B cell (primary cell): ENCODE measurements at regions not wholly inside any gene's neighbourhood (a gene's known extent, or its start where the extent isn't known, plus 50 kb on each side); places are given as distances from the start of the nearest gene placed in this dataset.

Experiments
- ATAC-seq: fragments of 200-7000 bp; cut with Tn5 transposase; one replicate; pipeline ENCODE4 v1.10.0; 2021; ENCODE audit warnings: low read depth, mild to moderate bottlenecking, moderate number of reproducible peaks, moderate library complexity
- CTCF ChIA-PET: fragments of 350-600 bp; sonication (Branson Sonifier 250); formaldehyde crosslinking; loops from one replicate; lab custom pipeline; 2021; ENCODE audit warnings: antibody characterized with exemption, inconsistent platforms; lab: Charles Lee
- POLR2A ChIA-PET: fragments of 350-600 bp; sonication (Branson Sonifier 250); formaldehyde crosslinking; loops from one replicate; lab custom pipeline; 2021; ENCODE audit warnings: antibody characterized with exemption; lab: Charles Lee
- DNase-seq: peaks from one replicate; pipeline ENCODE4 v3.0.0; 2013
- H2AFZ ChIP-seq: 2 replicates; pipeline ENCODE4 v1.6.1; 2012; ENCODE audit warnings: mild to moderate bottlenecking, low read depth, low read length; ENCODE audit not compliant: insufficient read depth, poor library complexity, severe bottlenecking
- H3K27ac ChIP-seq, 2 donors: 1 replicate in 1 of 2; 2 replicates in 1 of 2; pipeline ENCODE4 v1.5.1; 2012 to 2013; ENCODE audit warnings: low read length in 2 of 2, mild to moderate bottlenecking in 2 of 2, moderate library complexity in 1 of 2
- H3K27me3 ChIP-seq, 4 experiments: fragments of 200-600 bp in 1 of 4; sonication (generic) in 1 of 4; replicated peaks in 1 of 4; 1 replicate in 2 of 4; 2 replicates in 2 of 4; pipeline versions ENCODE4 v1.6.1 to v1.7.0; 2013 to 2016; ENCODE audit warnings: low read length in 3 of 4, mild to moderate bottlenecking in 2 of 4, mixed read lengths in 1 of 4, moderate library complexity in 1 of 4; ENCODE audit not compliant: insufficient read depth in 4 of 4, control insufficient read depth in 3 of 4; ENCODE audit errors: control extremely low read depth in 1 of 4
- H3K36me3 ChIP-seq, 2 experiments: replicated peaks in 1 of 2; 1 replicate in 1 of 2; 2 replicates in 1 of 2; pipeline versions ENCODE4 v1.6.1 to v1.7.1; 2013; ENCODE audit warnings: low read length in 1 of 2; ENCODE audit not compliant: insufficient read depth in 2 of 2, control insufficient read depth in 1 of 2; ENCODE audit errors: control extremely low read depth in 1 of 2, extremely low read depth in 1 of 2
- H3K4me1 ChIP-seq, 2 donors: fragments of 200-600 bp in 1 of 2; sonication (generic) in 1 of 2; 1 replicate in 1 of 2; 2 replicates in 1 of 2; pipeline versions ENCODE4 v1.5.1 to v1.6.1; 2013 to 2017; ENCODE audit warnings: low read length in 2 of 2; ENCODE audit not compliant: control insufficient read depth in 2 of 2, insufficient read depth in 2 of 2
- H3K4me2 ChIP-seq: replicated peaks from 2 replicates; pipeline ENCODE3; 2012; ENCODE audit warnings: mild to moderate bottlenecking, low read depth, low read length; ENCODE audit not compliant: poor library complexity, severe bottlenecking
- H3K4me3 ChIP-seq, 5 experiments: fragments of 200-600 bp in 1 of 5; sonication (generic) in 1 of 5; 1 replicate in 3 of 5; 2 replicates in 2 of 5; pipeline versions ENCODE4 v1.5.1 to v1.7.0; 2011 to 2016; ENCODE audit warnings: low read length in 4 of 5, mild to moderate bottlenecking in 4 of 5, low read depth in 2 of 5, control low read depth in 1 of 5, moderate library complexity in 1 of 5; ENCODE audit not compliant: insufficient read depth in 1 of 5; ENCODE audit errors: control extremely low read depth in 1 of 5, extremely low read depth in 1 of 5
- H3K79me2 ChIP-seq: fragments of 200-600 bp; sonication (generic); one replicate; pipeline ENCODE4 v1.6.0; 2016; ENCODE audit warnings: low read length; ENCODE audit not compliant: control insufficient read depth, insufficient read depth
- H3K9ac ChIP-seq: fragments of 200-600 bp; sonication (generic); 2 replicates; pipeline ENCODE4 v1.6.1; 2017; ENCODE audit warnings: mild to moderate bottlenecking, low read length, moderate library complexity
- H3K9me3 ChIP-seq, 3 donors: one replicate each; pipeline versions ENCODE4 v1.6.1 to v1.7.1; 2013; ENCODE audit warnings: low read length in 2 of 3; ENCODE audit not compliant: control insufficient read depth in 2 of 3, insufficient read depth in 1 of 3; ENCODE audit errors: control extremely low read depth in 1 of 3
- H4K20me1 ChIP-seq: 2 replicates; pipeline ENCODE4 v1.6.0; 2012; ENCODE audit warnings: mild to moderate bottlenecking, low read length; ENCODE audit not compliant: insufficient read depth, control insufficient read depth, poor library complexity, severe bottlenecking
- H3K27ac Mint-ChIP-seq: one replicate; pipeline ENCODE4 v1.8.0; 2021; ENCODE audit warnings: mixed read lengths
- H3K27me3 Mint-ChIP-seq: one replicate; pipeline ENCODE4 v1.8.0; 2021; ENCODE audit warnings: mixed read lengths
- H3K4me1 Mint-ChIP-seq: one replicate; pipeline ENCODE4 v1.8.0; 2021; ENCODE audit warnings: mixed read lengths
- H3K4me3 Mint-ChIP-seq: one replicate; pipeline ENCODE4 v1.8.0; 2021; ENCODE audit warnings: mixed read lengths
- H3K9me3 Mint-ChIP-seq: one replicate; pipeline ENCODE4 v1.8.0; 2022; ENCODE audit warnings: mixed read lengths; ENCODE audit not compliant: insufficient read depth
- EZH2 ChIP-seq: IDR thresholded peaks from 2 replicates; pipeline ENCODE4 v1.6.1; 2012; ENCODE audit warnings: borderline replicate concordance, low read depth, mild to moderate bottlenecking, moderate library complexity, low read length; ENCODE audit not compliant: insufficient read depth, poor library complexity, severe bottlenecking
- intact Hi-C: fragments of 100-400 bp; cut with micrococcal nuclease; formaldehyde crosslinking; loops from one replicate; pipeline ENCODE4 v1.10.0; 2022
- TF ChIP-seq, protein P1 (sequence below): fragments of 200-600 bp; IDR thresholded peaks from one replicate; pipeline ENCODE4 v1.8.0; 2022; ENCODE audit warnings: antibody characterized with exemption, mild to moderate bottlenecking

GRCh38 chr2:226077841-226078240 lies 678.3 kb downstream of the NYAP2 start:
- H3K79me2 ChIP-seq: no peaks in the 10 kb centered on the region
- no peak overlapping the region for H2AFZ ChIP-seq
- no peak for TF ChIP-seq EZH2
- TF ChIP-seq, protein P1, sequence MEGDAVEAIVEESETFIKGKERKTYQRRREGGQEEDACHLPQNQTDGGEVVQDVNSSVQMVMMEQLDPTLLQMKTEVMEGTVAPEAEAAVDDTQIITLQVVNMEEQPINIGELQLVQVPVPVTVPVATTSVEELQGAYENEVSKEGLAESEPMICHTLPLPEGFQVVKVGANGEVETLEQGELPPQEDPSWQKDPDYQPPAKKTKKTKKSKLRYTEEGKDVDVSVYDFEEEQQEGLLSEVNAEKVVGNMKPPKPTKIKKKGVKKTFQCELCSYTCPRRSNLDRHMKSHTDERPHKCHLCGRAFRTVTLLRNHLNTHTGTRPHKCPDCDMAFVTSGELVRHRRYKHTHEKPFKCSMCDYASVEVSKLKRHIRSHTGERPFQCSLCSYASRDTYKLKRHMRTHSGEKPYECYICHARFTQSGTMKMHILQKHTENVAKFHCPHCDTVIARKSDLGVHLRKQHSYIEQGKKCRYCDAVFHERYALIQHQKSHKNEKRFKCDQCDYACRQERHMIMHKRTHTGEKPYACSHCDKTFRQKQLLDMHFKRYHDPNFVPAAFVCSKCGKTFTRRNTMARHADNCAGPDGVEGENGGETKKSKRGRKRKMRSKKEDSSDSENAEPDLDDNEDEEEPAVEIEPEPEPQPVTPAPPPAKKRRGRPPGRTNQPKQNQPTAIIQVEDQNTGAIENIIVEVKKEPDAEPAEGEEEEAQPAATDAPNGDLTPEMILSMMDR: no peak
- POLR2A ChIA-PET: no interaction called here
- ATAC-seq: no peak
- no peak overlapping the region for H3K4me2 ChIP-seq
- no peak overlapping the region for H3K4me3 ChIP-seq
- H3K9ac ChIP-seq: no peak overlapping the region
- H3K36me3 ChIP-seq: no peaks in the 10 kb centered on the region
- no peaks in the 10 kb centered on the region for H3K4me1 ChIP-seq
- H3K27ac ChIP-seq: no peak overlapping the region
- no peaks in the 10 kb centered on the region for H3K27me3 ChIP-seq
- H3K9me3 Mint-ChIP-seq: no peaks in the 10 kb centered on the region
- no peak overlapping the region for H3K27ac Mint-ChIP-seq
- no peaks in the 10 kb centered on the region for H3K27me3 Mint-ChIP-seq
- no peak for DNase-seq
- no peak overlapping the region for H3K4me3 Mint-ChIP-seq
- H3K9me3 ChIP-seq: no peaks in the 10 kb centered on the region
- no peaks in the 10 kb centered on the region for H4K20me1 ChIP-seq
- intact Hi-C loops: no loop called here
- CTCF ChIA-PET: no interaction called here
- no peaks in the 10 kb centered on the region for H3K4me1 Mint-ChIP-seq

- intact Hi-C loops: no loop called here
- H3K4me3 Mint-ChIP-seq: no peak overlapping the region
- Histone ChIP-seq H2AFZ (no peak overlapping the region), H3K4me2 (no peak overlapping the region), H3K27ac (no peak overlapping the region), H3K27me3 (no peaks in the 10 kb centered on the region), H3K9ac (no peak overlapping the region), H3K36me3 (no peaks in the 10 kb centered on the region), H3K4me1 (no peaks in the 10 kb centered on the region), H3K9me3 (no peaks in the 10 kb centered on the region), H3K4me3 (no peak overlapping the region), H4K20me1 (no peaks in the 10 kb centered on the region), H3K79me2 (no peaks in the 10 kb centered on the region)
- DNase-seq (no peak), ATAC-seq (no peak)
- ChIA-PET CTCF (no interaction called here), POLR2A (interaction anchor here (0.6 kb wide), 1 partner anchor 936 kb away, joined by 4 read pairs; no protein-coding TSS in a partner anchor)
- TF ChIP-seq EZH2: no peak
- TF ChIP-seq, protein P1: no peak
- no peak overlapping the region for H3K27ac Mint-ChIP-seq
- no peaks in the 10 kb centered on the region for H3K27me3 Mint-ChIP-seq
- no peaks in the 10 kb centered on the region for H3K9me3 Mint-ChIP-seq
- no peaks in the 10 kb centered on the region for H3K4me1 Mint-ChIP-seq
Observed at GRCh38 chr2:226077031-226077430, 677.5 kb downstream of the NYAP2 start.
